GM12873 (cell line): ENCODE measurements at regions not wholly inside any gene's neighbourhood (a gene's known extent, or its start where the extent isn't known, plus 50 kb on each side); places are given as distances from the start of the nearest gene placed in this dataset.

Experiments used
- CTCF ChIP-seq: IDR thresholded peaks from 2 replicates; pipeline ENCODE4 v1.5.1; 2012; ENCODE audit warnings: low read depth, mild to moderate bottlenecking, moderate library complexity, low read length, control low read depth; ENCODE audit not compliant: insufficient read depth; ENCODE audit errors: missing control alignments

- TF ChIP-seq CTCF: no peak
These were observed 410.1 kb downstream of the ARL4A start for GRCh38 chr7:13097499-13097898.

- TF ChIP-seq CTCF: no peak
These were observed 410.7 kb downstream of the ARL4A start for GRCh38 chr7:13098161-13098560.

GRCh38 chr7:13099154-13099795 is 411.8 kb downstream of the ARL4A start:
- TF ChIP-seq CTCF: no peak

- no peak for TF ChIP-seq CTCF
These were observed 416.7 kb downstream of the ARL4A start for GRCh38 chr7:13104128-13104527.

- no peak for TF ChIP-seq CTCF
These were observed 417.8 kb downstream of the ARL4A start for GRCh38 chr7:13105209-13105608.

GRCh38 chr7:13106513-13106912 is 419.1 kb downstream of the ARL4A start:
- TF ChIP-seq CTCF: no peak

- no peak for TF ChIP-seq CTCF
These were observed 419.9 kb downstream of the ARL4A start for GRCh38 chr7:13107291-13107690.
